MM.1S (cell line): ENCODE measurements at regions not wholly inside any gene's neighbourhood (a gene's known extent, or its start where the extent isn't known, plus 50 kb on each side); places are given as distances from the start of the nearest gene placed in this dataset.

ENCODE experiments used
- DNase-seq: peaks from one replicate; pipeline ENCODE4 v3.0.0-alpha.2; 2015
- H2AFZ ChIP-seq: fragments of 300-600 bp; sonication (generic); 2 replicates; pipeline ENCODE4 v1.6.0; 2016; ENCODE audit warnings: antibody characterized with exemption, low read length
- H3F3A ChIP-seq: fragments of 300-600 bp; sonication (generic); 2 replicates; pipeline ENCODE4 v1.6.1; 2016; ENCODE audit warnings: mild to moderate bottlenecking, antibody characterized with exemption, low read length, moderate library complexity, mixed read lengths; ENCODE audit not compliant: insufficient read depth
- H3K27ac ChIP-seq: fragments of 300-600 bp; sonication (generic); 2 replicates; pipeline ENCODE4 v1.5.1; 2016; ENCODE audit warnings: mild to moderate bottlenecking, low read length
- H3K27me3 ChIP-seq: fragments of 300-600 bp; sonication (generic); replicated peaks from 2 replicates; pipeline ENCODE4 v1.6.0; 2016; ENCODE audit warnings: low read length; ENCODE audit not compliant: insufficient read depth
- H3K36me3 ChIP-seq: fragments of 300-600 bp; sonication (generic); replicated peaks from 2 replicates; pipeline ENCODE4 v1.6.1; 2016; ENCODE audit warnings: mild to moderate bottlenecking, low read length, mixed read lengths; ENCODE audit not compliant: insufficient read depth
- H3K4me1 ChIP-seq: fragments of 300-600 bp; sonication (generic); 2 replicates; pipeline ENCODE4 v1.6.1; 2016; ENCODE audit warnings: low read length, mixed read lengths
- H3K4me2 ChIP-seq: fragments of 300-600 bp; sonication (generic); 2 replicates; pipeline ENCODE4 v1.6.0; 2016; ENCODE audit warnings: low read depth, low read length
- H3K4me3 ChIP-seq: fragments of 300-600 bp; sonication (generic); 2 replicates; pipeline ENCODE4 v1.5.1; 2016; ENCODE audit warnings: low read length, mixed read lengths
- H3K79me2 ChIP-seq: fragments of 300-600 bp; sonication (generic); 2 replicates; pipeline ENCODE4 v1.6.1; 2016; ENCODE audit warnings: mixed run types, low read length, mixed read lengths
- H3K9ac ChIP-seq: fragments of 300-600 bp; sonication (generic); 2 replicates; pipeline ENCODE4 v1.6.1; 2016; ENCODE audit warnings: low read length, mixed read lengths
- H3K9me2 ChIP-seq: fragments of 300-600 bp; sonication (generic); replicated peaks from 2 replicates; pipeline ENCODE4 v1.6.1; 2016; ENCODE audit warnings: mild to moderate bottlenecking, low read length, mixed read lengths; ENCODE audit not compliant: insufficient read depth
- H3K9me3 ChIP-seq: fragments of 300-600 bp; sonication (generic); replicated peaks from 2 replicates; pipeline ENCODE4 v1.6.1; 2016; ENCODE audit warnings: mild to moderate bottlenecking, low read length, mixed read lengths; ENCODE audit not compliant: insufficient read depth
- H4K20me1 ChIP-seq: fragments of 300-600 bp; sonication (generic); 2 replicates; pipeline ENCODE4 v1.6.1; 2016; ENCODE audit warnings: mild to moderate bottlenecking, low read length, moderate library complexity, mixed read lengths; ENCODE audit not compliant: insufficient read depth
- CTCF ChIP-seq: fragments of 300-600 bp; sonication (generic); IDR thresholded peaks from 2 replicates; pipeline ENCODE4 v1.5.1; 2016; ENCODE audit warnings: antibody characterized with exemption, low read length, mixed read lengths
- EZH2 ChIP-seq: fragments of 300-600 bp; sonication (generic); optimal IDR thresholded peaks from 2 replicates; pipeline ENCODE3; 2017; ENCODE audit warnings: low read depth, mild to moderate bottlenecking, antibody characterized with exemption, low read length, mixed read lengths
- EZH2phosphoT487 ChIP-seq: fragments of 300-600 bp; sonication (generic); IDR thresholded peaks from 2 replicates; pipeline ENCODE4 v1.6.1; 2018; ENCODE audit warnings: antibody characterized with exemption, low read length

GRCh38 chr18:30888344-30888743 lies 154.2 kb downstream of the DSC3 start:
- Histone ChIP-seq H3K4me3 (no peak overlapping the region), H3K27ac (no peak overlapping the region), H3K4me2 (no peak overlapping the region), H3K79me2 (no peaks in the 10 kb centered on the region), H3K9me3 (no peaks in the 10 kb centered on the region), H3K9me2 (no peaks in the 10 kb centered on the region), H3K4me1 (no peaks in the 10 kb centered on the region), H3K36me3 (no peaks in the 10 kb centered on the region), H4K20me1 (no peaks in the 10 kb centered on the region), H3K27me3 (no peaks in the 10 kb centered on the region), H3F3A (no peaks in the 10 kb centered on the region), H2AFZ (no peak overlapping the region), H3K9ac (no peak overlapping the region)
- no peak for DNase-seq
- TF ChIP-seq EZH2, result no peak
- no peak for TF ChIP-seq EZH2phosphoT487
- no peak for TF ChIP-seq CTCF

GRCh38 chr18:30886998-30887397 lies 155.5 kb downstream of the DSC3 start:
- Histone ChIP-seq H3K27me3 (no peaks in the 10 kb centered on the region), H3K9me3 (no peaks in the 10 kb centered on the region), H3K36me3 (no peaks in the 10 kb centered on the region), H3F3A (no peaks in the 10 kb centered on the region), H3K4me1 (no peaks in the 10 kb centered on the region), H3K79me2 (no peaks in the 10 kb centered on the region), H3K27ac (no peak overlapping the region), H4K20me1 (no peaks in the 10 kb centered on the region), H3K4me2 (no peak overlapping the region), H2AFZ (no peak overlapping the region), H3K4me3 (no peak overlapping the region), H3K9ac (no peak overlapping the region), H3K9me2 (no peaks in the 10 kb centered on the region)
- no peak for DNase-seq
- no peak for TF ChIP-seq EZH2phosphoT487
- no peak for TF ChIP-seq EZH2
- TF ChIP-seq CTCF, result no peak

GRCh38 chr18:30870466-30870865 lies 172.1 kb downstream of the DSC3 start:
- H3K9me3 ChIP-seq, result no peaks in the 10 kb centered on the region
- no peaks in the 10 kb centered on the region for H4K20me1 ChIP-seq
- no peak overlapping the region for H3K4me3 ChIP-seq
- H3F3A ChIP-seq, result no peaks in the 10 kb centered on the region
- H3K27me3 ChIP-seq, result no peaks in the 10 kb centered on the region
- H3K4me2 ChIP-seq, result no peak overlapping the region
- no peaks in the 10 kb centered on the region for H3K9me2 ChIP-seq
- no peak overlapping the region for H2AFZ ChIP-seq
- H3K9ac ChIP-seq, result no peak overlapping the region
- no peak overlapping the region for H3K27ac ChIP-seq
- no peaks in the 10 kb centered on the region for H3K79me2 ChIP-seq
- DNase-seq, result no peak
- TF ChIP-seq CTCF (no peak), EZH2phosphoT487 (no peak), EZH2 (no peak)
- no peaks in the 10 kb centered on the region for H3K36me3 ChIP-seq
- H3K4me1 ChIP-seq, result no peaks in the 10 kb centered on the region
